Mesothelial cell of epicardium (in vitro differentiated cells): ENCODE measurements at regions not wholly inside any gene's neighbourhood (a gene's known extent, or its start where the extent isn't known, plus 50 kb on each side); places are given as distances from the start of the nearest gene placed in this dataset.
A peak's percentile ranks its signal among the peaks of the same experiment; 100 is the strongest.
"Not testable (repeated sequence)": the region's sequence is repeated elsewhere in the genome, so short reads cannot be mapped to it uniquely, and the experiment has no call there.

Experiments
- DNase-seq, 2 experiments: peaks; one replicate each; pipeline ENCODE4 v3.0.0; 2021; ENCODE audit warnings: low spot score in 2 of 2; ENCODE audit not compliant: unreplicated experiment in 2 of 2
- H3K27ac Mint-ChIP-seq: 2 replicates; pipeline ENCODE4 v1.8.0; 2021; ENCODE audit warnings: mixed read lengths
- H3K27me3 Mint-ChIP-seq: 2 replicates; pipeline ENCODE4 v1.8.0; 2021; ENCODE audit warnings: low read depth, mixed read lengths
- H3K36me3 Mint-ChIP-seq: 2 replicates; pipeline ENCODE4 v1.8.0; 2021; ENCODE audit warnings: mixed read lengths
- H3K4me1 Mint-ChIP-seq: 2 replicates; pipeline ENCODE4 v1.8.0; 2021; ENCODE audit warnings: mixed read lengths
- H3K4me3 Mint-ChIP-seq: 2 replicates; pipeline ENCODE4 v1.8.0; 2021; ENCODE audit warnings: mild to moderate bottlenecking, moderate library complexity, mixed read lengths
- H3K9me3 Mint-ChIP-seq: 2 replicates; pipeline ENCODE4 v1.8.0; 2021; ENCODE audit warnings: mixed read lengths
- CTCF ChIP-seq: fragments of 200-600 bp; sonication (generic); IDR thresholded peaks from one replicate; pipeline ENCODE4 v1.5.0; 2021; ENCODE audit warnings: antibody characterized with exemption; ENCODE audit not compliant: unreplicated experiment

- no peaks in the 10 kb centered on the region for H3K9me3 Mint-ChIP-seq
- no peak overlapping the region for H3K27ac Mint-ChIP-seq
- H3K4me3 Mint-ChIP-seq, result no peak overlapping the region
- H3K27me3 Mint-ChIP-seq, result peaks cover 29% of the 10 kb centered on the region
- no peaks in the 10 kb centered on the region for H3K4me1 Mint-ChIP-seq
- H3K36me3 Mint-ChIP-seq, result no peaks in the 10 kb centered on the region
- DNase-seq, result peak; percentile 48 to 81
- TF ChIP-seq CTCF, result peak; percentile 60
Measured at GRCh38 chr13:27359199-27359821, 65.1 kb upstream of the GTF3A start.

GRCh38 chr13:27360562-27360961, 63.9 kb upstream of the GTF3A start:
- peaks cover 39% of the 10 kb centered on the region for H3K27me3 Mint-ChIP-seq
- DNase-seq, result no peak
- no peak overlapping the region for H3K27ac Mint-ChIP-seq
- H3K36me3 Mint-ChIP-seq, result no peaks in the 10 kb centered on the region
- H3K4me3 Mint-ChIP-seq, result no peak overlapping the region
- H3K9me3 Mint-ChIP-seq, result no peaks in the 10 kb centered on the region
- no peaks in the 10 kb centered on the region for H3K4me1 Mint-ChIP-seq
- TF ChIP-seq CTCF, result no peak

- TF ChIP-seq CTCF, result peak; percentile 84
- peak; percentile 68 to 93 for DNase-seq
- Mint-ChIP-seq H3K9me3 (no peaks in the 10 kb centered on the region), H3K36me3 (no peaks in the 10 kb centered on the region), H3K4me3 (peak overlapping the region; percentile 64), H3K4me1 (no peaks in the 10 kb centered on the region), H3K27ac (no peak overlapping the region), H3K27me3 (peaks cover 53% of the 10 kb centered on the region)
Measured at GRCh38 chr13:27362064-27362751, 62.2 kb upstream of the GTF3A start.

GRCh38 chr13:27363637-27364036, 60.8 kb upstream of the GTF3A start:
- H3K27ac Mint-ChIP-seq, H3K4me1 Mint-ChIP-seq, DNase-seq, H3K9me3 Mint-ChIP-seq, H3K36me3 Mint-ChIP-seq, H3K4me3 Mint-ChIP-seq: not testable (repeated sequence)
- peaks cover 65% of the 10 kb centered on the region for H3K27me3 Mint-ChIP-seq

- no peak for DNase-seq
- no peak for TF ChIP-seq CTCF
- no peak overlapping the region for H3K27ac Mint-ChIP-seq
- H3K4me1 Mint-ChIP-seq, result no peaks in the 10 kb centered on the region
- H3K27me3 Mint-ChIP-seq, result peaks cover 82% of the 10 kb centered on the region
- H3K36me3 Mint-ChIP-seq, result no peaks in the 10 kb centered on the region
- peaks cover 6% of the 10 kb centered on the region for H3K9me3 Mint-ChIP-seq
- no peak overlapping the region for H3K4me3 Mint-ChIP-seq
Measured at GRCh38 chr13:27367570-27367969, 56.8 kb upstream of the GTF3A start.

GRCh38 chr13:27370305-27370872, 54.0 kb upstream of the GTF3A start:
- Mint-ChIP-seq H3K27ac (no peak overlapping the region), H3K27me3 (peaks cover 81% of the 10 kb centered on the region)

More at GRCh38 chr13:27370305-27370872, 54.0 kb upstream of the GTF3A start:
- Mint-ChIP-seq H3K36me3 (no peaks in the 10 kb centered on the region), H3K9me3 (peaks cover 6% of the 10 kb centered on the region), H3K4me3 (no peak overlapping the region), H3K4me1 (no peaks in the 10 kb centered on the region)
- DNase-seq, result no peak
- no peak for TF ChIP-seq CTCF
